ENCODE measurements at regions not wholly inside any gene's neighbourhood (a gene's known extent, or its start where the extent isn't known, plus 50 kb on each side); places are given as distances from the start of the nearest gene placed in this dataset.

DNA sequence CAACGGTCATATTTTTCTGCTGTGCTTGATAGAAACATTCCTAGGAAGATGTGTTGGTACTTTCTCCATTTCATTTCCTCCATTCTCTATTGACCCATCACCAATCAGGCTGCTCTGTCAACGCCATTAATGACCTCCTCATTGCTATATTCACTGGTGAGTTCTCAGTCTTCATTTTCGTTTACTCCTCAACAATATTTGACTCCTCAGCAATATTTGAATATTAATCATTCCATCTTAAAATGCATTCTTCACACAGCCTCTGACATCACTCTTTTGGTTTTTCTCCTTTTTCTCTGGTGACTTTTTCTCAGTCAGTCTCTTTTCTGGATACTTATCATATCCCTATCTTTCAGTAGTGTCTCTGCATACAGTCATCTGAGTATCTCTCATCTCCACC, 323.5 kb upstream of the CRIM1 start:
- Histone ChIP-seq H3K79me2 (ENCODE audit: low read depth) (no peaks in the 10 kb centered on the region), H3K4me2 (no peak overlapping the region), H3K27ac (no peak overlapping the region), H2AFZ (replicated peaks) (no peak overlapping the region), H3K9me3 (ENCODE audit: low read depth) (no peaks in the 10 kb centered on the region), H3K36me3 (no peaks in the 10 kb centered on the region), H3K27me3 (no peaks in the 10 kb centered on the region), H4K20me1 (ENCODE audit: low read depth) (no peaks in the 10 kb centered on the region), H3F3A (ENCODE audit: low read depth) (no peaks in the 10 kb centered on the region), H3K4me1 (no peaks in the 10 kb centered on the region), H3K4me3 (no peak overlapping the region), H3K9ac (no peak overlapping the region)
- TF ChIP-seq EZH2 (IDR thresholded peaks at IDR 0.05): no peak
- no peak for TF ChIP-seq CTCF (IDR thresholded peaks at IDR 0.05)
- no peak for TF ChIP-seq EZH2phosphoT487 (IDR thresholded peaks at IDR 0.05)
- H3K4me3 Mint-ChIP-seq: no peak overlapping the region
- DNase-seq (ENCODE audit: low spot score): no peak
- H3K36me3 Mint-ChIP-seq: no peaks in the 10 kb centered on the region
- peaks cover 3% of the 10 kb centered on the region for H3K9me3 Mint-ChIP-seq
- H3K4me1 Mint-ChIP-seq: peaks cover 15% of the 10 kb centered on the region
- no peaks in the 10 kb centered on the region for H3K27me3 Mint-ChIP-seq (ENCODE audit: insufficient read depth, low read depth)
- no peak overlapping the region for H3K27ac Mint-ChIP-seq

GRCh38 chr2:36031471-36031870, 324.1 kb upstream of the CRIM1 start:
- Mint-ChIP-seq H3K4me3 (no peak overlapping the region), H3K9me3 (peaks cover 2% of the 10 kb centered on the region), H3K27me3 (ENCODE audit: insufficient read depth, low read depth) (no peaks in the 10 kb centered on the region), H3K36me3 (no peaks in the 10 kb centered on the region), H3K27ac (no peak overlapping the region), H3K4me1 (peaks cover 20% of the 10 kb centered on the region)
- TF ChIP-seq CTCF (IDR thresholded peaks at IDR 0.05): no peak
- no peak for TF ChIP-seq EZH2 (IDR thresholded peaks at IDR 0.05)
- no peak for TF ChIP-seq EZH2phosphoT487 (IDR thresholded peaks at IDR 0.05)
- Histone ChIP-seq H3K27me3 (no peaks in the 10 kb centered on the region), H3K27ac (no peak overlapping the region), H4K20me1 (ENCODE audit: low read depth) (no peaks in the 10 kb centered on the region), H3F3A (ENCODE audit: low read depth) (no peaks in the 10 kb centered on the region), H3K36me3 (no peaks in the 10 kb centered on the region), H3K9me3 (ENCODE audit: low read depth) (no peaks in the 10 kb centered on the region), H3K79me2 (ENCODE audit: low read depth) (no peaks in the 10 kb centered on the region), H2AFZ (replicated peaks) (no peak overlapping the region), H3K4me2 (no peak overlapping the region), H3K4me3 (no peak overlapping the region), H3K4me1 (no peaks in the 10 kb centered on the region), H3K9ac (no peak overlapping the region)
- no peak for DNase-seq (ENCODE audit: low spot score)

DNA sequence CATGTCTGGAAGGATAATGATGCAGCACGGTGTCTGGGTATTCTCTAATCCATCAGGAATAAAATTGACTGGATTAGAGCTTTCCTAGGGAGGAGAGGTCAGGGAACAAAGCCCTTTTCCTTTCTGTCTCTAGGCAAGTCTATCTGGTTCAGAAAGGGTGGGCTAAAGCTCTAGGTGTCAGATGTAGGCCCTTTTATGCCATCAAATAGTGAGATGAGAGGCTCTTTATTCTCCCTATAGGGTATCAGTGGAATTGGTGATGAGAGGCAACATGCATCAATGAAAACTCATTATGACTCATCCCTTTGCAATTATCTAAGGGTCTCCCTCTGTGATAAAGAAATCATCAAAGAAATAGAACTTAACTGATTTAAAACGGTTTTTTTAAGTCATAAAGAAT, 328.0 kb upstream of the CRIM1 start:
- Histone ChIP-seq H3K36me3 (no peaks in the 10 kb centered on the region), H3K4me1 (no peaks in the 10 kb centered on the region), H3K27ac (no peak overlapping the region), H3K9ac (no peak overlapping the region), H3K4me2 (no peak overlapping the region), H3K4me3 (no peak overlapping the region), H3K27me3 (no peaks in the 10 kb centered on the region), H3K79me2 (ENCODE audit: low read depth) (no peaks in the 10 kb centered on the region), H2AFZ (replicated peaks) (no peak overlapping the region), H3K9me3 (ENCODE audit: low read depth) (no peaks in the 10 kb centered on the region), H4K20me1 (ENCODE audit: low read depth) (no peaks in the 10 kb centered on the region), H3F3A (ENCODE audit: low read depth) (no peaks in the 10 kb centered on the region)
- Mint-ChIP-seq H3K36me3 (no peaks in the 10 kb centered on the region), H3K9me3 (no peaks in the 10 kb centered on the region), H3K27me3 (ENCODE audit: insufficient read depth, low read depth) (no peaks in the 10 kb centered on the region), H3K4me1 (peaks cover 20% of the 10 kb centered on the region), H3K4me3 (no peak overlapping the region), H3K27ac (no peak overlapping the region)
- peak; percentile 8 for DNase-seq (ENCODE audit: low spot score)
- TF ChIP-seq EZH2phosphoT487 (IDR thresholded peaks at IDR 0.05): no peak
- TF ChIP-seq EZH2 (IDR thresholded peaks at IDR 0.05): no peak
- TF ChIP-seq CTCF (IDR thresholded peaks at IDR 0.05): no peak

GRCh38 chr2:36013064-36013463, 342.5 kb upstream of the CRIM1 start:
- Mint-ChIP-seq H3K4me3 (no peak overlapping the region), H3K27me3 (ENCODE audit: insufficient read depth, low read depth) (no peaks in the 10 kb centered on the region), H3K36me3 (no peaks in the 10 kb centered on the region), H3K9me3 (no peaks in the 10 kb centered on the region), H3K4me1 (no peaks in the 10 kb centered on the region), H3K27ac (no peak overlapping the region)
- H4K20me1 ChIP-seq (ENCODE audit: low read depth): no peaks in the 10 kb centered on the region
- no peaks in the 10 kb centered on the region for H3K79me2 ChIP-seq (ENCODE audit: low read depth)
- no peaks in the 10 kb centered on the region for H3K27me3 ChIP-seq
- no peak overlapping the region for H3K4me2 ChIP-seq
- no peak overlapping the region for H3K27ac ChIP-seq
- no peak overlapping the region for H3K4me3 ChIP-seq
- H3K36me3 ChIP-seq: no peaks in the 10 kb centered on the region
- no peaks in the 10 kb centered on the region for H3K4me1 ChIP-seq
- H2AFZ ChIP-seq (replicated peaks): no peak overlapping the region
- H3F3A ChIP-seq (ENCODE audit: low read depth): no peaks in the 10 kb centered on the region
- H3K9ac ChIP-seq: no peak overlapping the region
- DNase-seq (ENCODE audit: low spot score): no peak
- TF ChIP-seq EZH2phosphoT487 (IDR thresholded peaks at IDR 0.05): no peak
- TF ChIP-seq EZH2 (IDR thresholded peaks at IDR 0.05): no peak
- TF ChIP-seq CTCF (IDR thresholded peaks at IDR 0.05): no peak
- H3K9me3 ChIP-seq (ENCODE audit: low read depth): no peaks in the 10 kb centered on the region

Measured in neural progenitor cell (in vitro differentiated cells).